IgD-negative memory B cell (primary cell): ENCODE measurements at regions not wholly inside any gene's neighbourhood (a gene's known extent, or its start where the extent isn't known, plus 50 kb on each side); places are given as distances from the start of the nearest gene placed in this dataset.

Experiments used
- H3K27ac Mint-ChIP-seq, 3 donors: one replicate each; pipeline ENCODE4 v1.8.0; 2020 to 2022; ENCODE audit warnings: mild to moderate bottlenecking in 3 of 3, mixed read lengths in 3 of 3, moderate library complexity in 1 of 3
- H3K27me3 Mint-ChIP-seq: one replicate; pipeline ENCODE4 v1.8.0; 2021; ENCODE audit warnings: mixed read lengths
- H3K36me3 Mint-ChIP-seq: one replicate; pipeline ENCODE4 v1.8.0; 2020; ENCODE audit warnings: mild to moderate bottlenecking, mixed read lengths
- H3K4me1 Mint-ChIP-seq, 3 donors: one replicate each; pipeline ENCODE4 v1.8.0; 2020 to 2022; ENCODE audit warnings: mixed read lengths in 3 of 3, mild to moderate bottlenecking in 1 of 3
- H3K4me3 Mint-ChIP-seq, 4 donors: one replicate each; pipeline ENCODE4 v1.8.0; 2020 to 2022; ENCODE audit warnings: mild to moderate bottlenecking in 4 of 4, mixed read lengths in 4 of 4, moderate library complexity in 3 of 4
- H3K9me3 Mint-ChIP-seq, 3 donors: one replicate each; pipeline ENCODE4 v1.8.0; 2020 to 2021; ENCODE audit warnings: mixed read lengths in 3 of 3, mild to moderate bottlenecking in 1 of 3

DNA sequence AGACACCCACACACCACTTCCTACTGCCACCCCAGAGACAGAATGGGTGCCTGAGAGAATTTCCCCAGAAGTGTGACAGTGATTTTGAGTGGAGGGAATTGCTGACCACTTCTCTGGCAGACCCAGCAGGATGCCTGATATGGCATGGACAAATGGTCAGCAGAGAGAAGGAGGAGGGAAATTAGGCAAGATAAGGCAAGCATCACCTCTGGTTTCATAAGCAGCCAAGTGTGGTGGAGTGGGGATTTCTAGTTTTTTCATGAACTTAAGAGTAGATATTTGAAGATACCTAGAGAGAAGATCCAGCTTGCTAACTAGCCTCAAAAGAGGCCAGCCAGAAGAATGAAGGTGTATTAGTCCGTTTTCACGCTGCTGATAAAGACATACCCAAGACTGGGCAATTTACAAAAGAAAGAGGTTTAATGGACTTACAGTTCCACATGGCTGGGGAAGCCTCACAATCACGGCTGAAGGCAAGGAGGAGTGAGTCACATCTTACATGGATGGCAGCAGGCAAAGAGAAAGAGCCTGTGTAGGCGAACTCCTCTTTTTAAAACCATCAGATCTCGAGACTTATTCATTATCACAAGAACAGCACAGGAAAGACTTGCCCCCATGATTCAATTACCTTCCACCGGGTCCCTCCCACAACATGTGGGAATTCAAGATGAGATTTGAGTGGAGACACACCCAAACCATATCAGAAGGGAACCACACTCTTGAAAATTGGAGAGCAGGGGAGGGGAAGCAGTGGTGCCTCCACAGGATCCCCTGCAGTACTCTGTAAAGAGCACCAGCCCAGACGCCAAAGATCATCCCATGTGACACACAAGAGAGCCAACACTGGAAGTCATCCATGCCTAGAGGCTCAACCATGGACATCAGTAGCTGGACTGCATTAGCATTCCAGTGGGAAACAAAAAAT lies 64.2 kb downstream of the RBM43 start:
- H3K4me1 Mint-ChIP-seq, result no peaks in the 10 kb centered on the region
- H3K9me3 Mint-ChIP-seq, result no peaks in the 10 kb centered on the region
- no peaks in the 10 kb centered on the region for H3K36me3 Mint-ChIP-seq
- no peak overlapping the region for H3K4me3 Mint-ChIP-seq
- H3K27ac Mint-ChIP-seq, result no peak overlapping the region
- peaks cover 4% of the 10 kb centered on the region for H3K27me3 Mint-ChIP-seq

DNA sequence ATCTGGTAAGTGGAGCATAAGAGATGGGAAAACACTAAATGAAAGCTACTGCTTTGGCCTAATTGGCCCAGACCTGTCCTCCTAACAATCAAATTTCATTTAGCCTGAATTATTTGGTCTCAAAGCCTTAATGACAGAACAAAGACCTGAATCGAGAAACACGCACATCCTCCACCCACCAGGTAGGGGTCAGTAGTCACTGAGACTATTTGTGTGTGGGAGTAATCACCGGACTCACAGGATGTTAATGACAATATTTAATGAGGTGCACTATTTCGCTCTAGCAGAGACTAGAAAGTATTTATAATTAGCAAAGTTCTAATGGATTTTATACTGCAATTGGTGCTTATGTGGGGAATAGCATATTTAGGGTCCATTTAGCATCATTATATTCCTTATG lies 68.1 kb downstream of the RBM43 start:
- Mint-ChIP-seq H3K36me3 (no peaks in the 10 kb centered on the region), H3K27me3 (peaks cover 3% of the 10 kb centered on the region), H3K4me3 (no peak overlapping the region), H3K27ac (no peak overlapping the region), H3K9me3 (no peaks in the 10 kb centered on the region), H3K4me1 (no peaks in the 10 kb centered on the region)

DNA sequence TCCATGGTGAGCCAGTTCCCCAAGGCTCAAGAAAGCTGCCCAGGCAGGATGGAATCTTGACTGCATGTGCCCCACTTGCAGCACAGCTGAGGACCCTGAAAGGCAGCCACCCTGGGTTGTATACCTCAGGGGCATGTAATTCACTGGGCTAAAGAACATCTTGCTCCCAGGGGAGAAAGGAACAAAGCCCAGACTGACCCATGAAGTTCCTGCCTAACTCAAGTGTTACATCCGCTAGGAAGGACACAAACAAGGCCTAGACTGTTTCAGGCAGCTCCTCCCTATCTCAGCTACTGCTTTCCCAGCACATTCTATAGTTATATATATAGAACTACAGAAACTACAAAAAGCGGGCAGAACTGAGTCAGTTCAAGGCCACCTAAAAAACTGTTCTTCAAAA lies 69.0 kb downstream of the RBM43 start:
- Mint-ChIP-seq H3K9me3 (no peaks in the 10 kb centered on the region), H3K4me1 (no peaks in the 10 kb centered on the region), H3K4me3 (no peak overlapping the region), H3K27me3 (peaks cover 1% of the 10 kb centered on the region), H3K27ac (no peak overlapping the region), H3K36me3 (no peaks in the 10 kb centered on the region)

DNA sequence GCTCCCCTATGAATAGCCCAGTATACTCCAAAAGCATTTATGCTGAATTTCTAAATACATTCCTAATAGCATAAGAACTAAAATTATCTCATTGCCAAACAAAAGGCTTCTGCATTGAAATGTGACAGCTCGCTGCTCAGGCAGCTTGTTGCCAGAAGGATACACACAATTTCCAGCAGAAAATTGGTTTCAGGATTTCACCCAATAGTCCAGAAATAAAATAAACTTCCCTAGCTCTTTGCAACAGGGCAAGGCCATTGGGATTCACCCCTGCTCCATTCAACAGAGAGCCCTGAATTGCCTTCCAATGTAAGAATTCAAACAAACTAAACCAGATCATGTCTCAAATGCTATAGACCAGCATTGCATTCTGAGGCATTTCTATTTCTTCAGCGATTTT lies 70.7 kb downstream of the RBM43 start:
- Mint-ChIP-seq H3K4me3 (no peak overlapping the region), H3K9me3 (no peaks in the 10 kb centered on the region), H3K4me1 (no peaks in the 10 kb centered on the region), H3K27me3 (peaks cover 1% of the 10 kb centered on the region), H3K36me3 (no peaks in the 10 kb centered on the region), H3K27ac (no peak overlapping the region)

DNA sequence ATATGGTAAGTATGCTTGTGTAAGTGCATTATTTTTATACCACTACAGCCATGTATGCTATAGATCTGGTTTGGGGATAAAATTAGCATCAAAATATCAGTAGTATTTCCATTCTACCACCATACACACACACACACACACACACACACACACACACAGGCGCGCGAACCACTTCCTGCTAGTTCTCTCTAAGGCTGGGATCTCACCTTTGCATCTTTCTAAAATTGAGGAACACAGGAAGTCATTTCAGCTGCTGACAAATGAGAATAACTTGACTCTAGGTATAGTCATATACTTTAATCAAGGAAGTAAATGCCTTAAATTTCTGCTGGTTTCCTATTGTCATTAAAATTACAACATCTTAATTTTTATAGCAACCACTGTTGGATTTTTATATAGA lies 72.5 kb downstream of the RBM43 start:
- Mint-ChIP-seq H3K9me3 (no peaks in the 10 kb centered on the region), H3K27me3 (no peaks in the 10 kb centered on the region), H3K4me3 (no peak overlapping the region), H3K27ac (no peak overlapping the region), H3K4me1 (no peaks in the 10 kb centered on the region), H3K36me3 (no peaks in the 10 kb centered on the region)

DNA sequence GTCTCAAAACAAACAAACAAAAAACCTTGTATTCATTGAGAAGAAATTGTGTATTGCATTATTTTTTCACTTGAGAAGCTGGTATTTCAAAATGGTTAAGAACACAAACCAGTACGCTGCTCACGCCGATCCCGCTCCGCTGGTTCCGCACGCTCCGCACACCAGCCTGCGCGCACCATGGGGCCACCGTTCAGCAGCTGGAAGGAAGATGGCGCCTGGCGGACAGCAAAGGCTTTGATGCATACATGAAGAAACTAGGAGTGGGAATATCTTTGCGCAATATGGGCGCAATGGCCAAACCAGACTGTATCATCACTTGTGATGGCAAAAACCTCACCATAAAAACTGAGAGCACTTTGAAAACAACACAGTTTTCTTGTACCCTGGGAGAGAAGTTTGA lies 75.7 kb downstream of the RBM43 start:
- Mint-ChIP-seq H3K9me3 (no peaks in the 10 kb centered on the region), H3K4me3 (no peak overlapping the region), H3K27me3 (peaks cover 4% of the 10 kb centered on the region), H3K36me3 (no peaks in the 10 kb centered on the region), H3K27ac (no peak overlapping the region), H3K4me1 (no peaks in the 10 kb centered on the region)

DNA sequence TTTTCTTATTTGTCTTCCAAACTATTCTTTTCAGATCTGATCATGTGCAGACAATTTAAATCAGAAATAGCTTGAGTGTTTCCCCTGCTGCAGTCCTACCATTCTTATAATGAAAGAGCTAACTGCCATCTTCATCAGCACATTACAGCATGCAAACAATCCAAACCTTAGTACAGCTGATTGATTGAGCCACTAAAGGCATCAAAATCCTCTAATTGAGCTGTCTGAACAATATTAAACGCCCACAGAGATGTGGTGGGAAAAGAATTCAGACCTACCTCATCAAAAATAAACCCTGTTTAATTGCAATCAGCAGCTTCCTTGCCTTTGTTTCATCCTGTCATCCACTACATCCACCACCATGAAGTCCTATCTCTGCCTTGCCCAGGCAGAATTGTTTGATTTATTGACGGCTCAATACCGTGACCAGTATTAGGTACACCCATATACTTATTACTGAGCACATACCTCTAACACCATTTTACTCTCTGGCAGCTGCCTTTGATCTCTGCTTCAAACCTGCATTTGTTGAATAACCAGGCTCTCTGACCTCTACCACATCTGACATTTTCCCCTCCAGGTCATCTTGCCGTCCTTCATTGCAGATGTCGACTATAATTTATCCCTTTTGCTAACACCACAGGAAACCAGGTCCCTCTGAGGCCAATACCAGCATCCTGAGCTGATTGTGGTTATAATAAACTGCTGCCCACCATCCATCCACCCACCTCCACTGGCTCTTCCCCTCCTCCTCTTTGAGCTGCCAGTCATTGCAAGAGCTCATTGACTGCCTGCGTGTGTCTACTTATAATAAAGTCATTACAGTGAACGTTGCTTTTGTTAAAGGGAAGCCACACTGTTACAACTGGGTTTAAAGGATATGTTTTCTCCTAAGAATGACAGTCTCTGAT lies 78.5 kb downstream of the RBM43 start:
- Mint-ChIP-seq H3K27ac (no peak overlapping the region), H3K9me3 (no peaks in the 10 kb centered on the region), H3K4me1 (no peaks in the 10 kb centered on the region), H3K27me3 (peaks cover 7% of the 10 kb centered on the region), H3K36me3 (no peaks in the 10 kb centered on the region), H3K4me3 (no peak overlapping the region)

DNA sequence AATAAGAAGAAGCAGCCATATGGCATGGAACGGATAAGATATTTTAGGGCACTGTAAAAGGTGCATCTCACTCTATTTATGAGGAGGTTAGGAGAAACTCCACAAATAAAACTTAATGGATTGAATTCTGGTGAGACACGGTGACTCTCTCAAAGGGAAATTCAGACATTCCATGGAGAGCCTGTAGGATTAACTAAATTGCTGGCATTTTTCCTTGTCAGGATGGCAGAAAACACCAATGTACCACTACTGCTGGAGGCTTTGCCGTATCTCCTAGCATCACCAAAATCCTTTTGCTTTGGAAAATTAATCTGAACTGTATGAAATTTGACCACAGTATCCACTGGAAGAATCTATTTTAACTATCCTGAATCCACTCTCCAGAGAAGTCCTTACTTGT lies 79.3 kb downstream of the RBM43 start:
- Mint-ChIP-seq H3K27me3 (peaks cover 7% of the 10 kb centered on the region), H3K9me3 (no peaks in the 10 kb centered on the region), H3K4me1 (no peaks in the 10 kb centered on the region), H3K4me3 (no peak overlapping the region), H3K27ac (no peak overlapping the region), H3K36me3 (no peaks in the 10 kb centered on the region)

DNA sequence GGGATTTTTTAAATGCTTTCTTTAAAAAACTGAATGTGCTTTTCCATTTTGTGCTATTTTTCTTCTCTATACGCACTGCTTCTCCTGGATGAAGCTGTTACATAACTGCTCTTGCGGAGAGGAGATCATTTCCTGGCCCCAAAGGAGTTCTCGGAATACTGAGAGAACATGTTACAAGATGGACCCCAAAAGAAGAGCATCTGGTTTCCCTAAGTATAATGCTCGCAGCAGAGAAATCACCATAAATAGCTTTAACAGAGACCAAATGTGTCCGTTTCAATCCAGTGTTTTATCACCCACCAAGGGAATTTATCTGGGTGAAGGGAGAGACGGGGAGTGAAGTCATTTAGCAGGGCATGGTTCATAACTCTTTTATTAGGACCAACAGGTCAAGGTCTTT lies 80.1 kb downstream of the RBM43 start:
- Mint-ChIP-seq H3K4me3 (no peak overlapping the region), H3K9me3 (no peaks in the 10 kb centered on the region), H3K4me1 (no peaks in the 10 kb centered on the region), H3K27me3 (peaks cover 7% of the 10 kb centered on the region), H3K36me3 (no peaks in the 10 kb centered on the region), H3K27ac (no peak overlapping the region)

DNA sequence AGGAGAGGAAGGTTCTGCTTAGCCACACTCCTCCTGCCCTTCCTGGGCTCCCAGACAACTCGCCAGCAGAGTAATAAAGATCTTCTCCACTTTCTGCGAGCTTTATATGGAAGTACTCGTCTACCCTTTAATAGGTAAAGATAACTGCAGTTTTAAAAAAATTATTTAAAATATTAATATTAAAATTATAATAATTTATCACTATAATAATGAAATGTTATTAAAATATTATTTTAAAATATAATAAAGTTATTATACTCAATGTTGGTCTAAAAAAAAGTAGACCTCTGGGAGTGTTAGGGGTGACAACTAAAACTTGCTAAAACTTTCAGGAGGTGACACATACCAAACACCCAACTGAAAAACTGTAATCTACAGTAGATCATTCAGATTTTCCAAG lies 81.5 kb downstream of the RBM43 start:
- Mint-ChIP-seq H3K27ac (no peak overlapping the region), H3K36me3 (no peaks in the 10 kb centered on the region)

DNA sequence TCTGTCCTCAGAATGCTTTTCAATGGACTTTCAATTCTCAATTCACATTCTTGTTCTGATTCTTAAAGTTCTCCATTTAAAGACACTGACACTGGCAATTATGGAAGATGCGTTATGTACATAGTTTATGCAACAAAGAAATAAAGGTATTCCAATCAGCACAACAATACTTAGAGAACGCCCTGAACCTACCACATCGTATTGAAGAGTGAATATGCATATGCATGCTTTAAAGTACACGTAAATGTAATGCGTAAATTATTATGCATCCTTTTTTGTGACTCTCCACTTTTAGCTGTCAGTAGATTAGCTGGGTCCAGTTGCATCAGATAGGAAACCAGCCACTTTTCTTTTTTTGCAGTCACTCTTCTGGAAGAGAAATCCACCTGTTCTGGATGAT lies 83.5 kb downstream of the RBM43 start:
- no peaks in the 10 kb centered on the region for H3K9me3 Mint-ChIP-seq
- peaks cover 8% of the 10 kb centered on the region for H3K27me3 Mint-ChIP-seq
- no peaks in the 10 kb centered on the region for H3K4me1 Mint-ChIP-seq
- H3K27ac Mint-ChIP-seq, result no peak overlapping the region
- H3K36me3 Mint-ChIP-seq, result no peaks in the 10 kb centered on the region
- no peak overlapping the region for H3K4me3 Mint-ChIP-seq

More for the DNA sequence above, 81.5 kb downstream of the RBM43 start:
- peaks cover 8% of the 10 kb centered on the region for H3K27me3 Mint-ChIP-seq
- no peak overlapping the region for H3K4me3 Mint-ChIP-seq
- no peaks in the 10 kb centered on the region for H3K4me1 Mint-ChIP-seq
- no peaks in the 10 kb centered on the region for H3K9me3 Mint-ChIP-seq

DNA sequence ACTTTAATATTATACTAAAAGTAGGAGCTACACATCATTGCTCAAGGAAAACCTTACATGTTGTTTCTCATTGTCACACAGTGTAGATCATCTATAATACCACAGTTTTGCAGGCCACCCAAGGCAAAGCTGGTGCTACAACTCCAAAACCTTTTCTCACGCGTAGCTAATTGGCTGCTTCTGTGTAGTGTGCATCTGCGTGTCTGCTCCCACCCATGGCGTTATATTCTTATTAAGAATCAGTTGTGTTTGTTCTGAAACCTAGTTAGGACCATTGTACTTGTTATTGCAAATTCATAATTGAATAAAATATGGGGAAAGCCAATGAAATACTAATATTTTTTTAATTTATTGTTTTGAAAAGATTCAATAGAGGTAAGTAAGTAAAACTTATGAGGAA lies 83.9 kb downstream of the RBM43 start:
- Mint-ChIP-seq H3K4me1 (no peaks in the 10 kb centered on the region), H3K36me3 (no peaks in the 10 kb centered on the region), H3K4me3 (no peak overlapping the region), H3K27ac (no peak overlapping the region), H3K27me3 (peaks cover 8% of the 10 kb centered on the region), H3K9me3 (no peaks in the 10 kb centered on the region)

DNA sequence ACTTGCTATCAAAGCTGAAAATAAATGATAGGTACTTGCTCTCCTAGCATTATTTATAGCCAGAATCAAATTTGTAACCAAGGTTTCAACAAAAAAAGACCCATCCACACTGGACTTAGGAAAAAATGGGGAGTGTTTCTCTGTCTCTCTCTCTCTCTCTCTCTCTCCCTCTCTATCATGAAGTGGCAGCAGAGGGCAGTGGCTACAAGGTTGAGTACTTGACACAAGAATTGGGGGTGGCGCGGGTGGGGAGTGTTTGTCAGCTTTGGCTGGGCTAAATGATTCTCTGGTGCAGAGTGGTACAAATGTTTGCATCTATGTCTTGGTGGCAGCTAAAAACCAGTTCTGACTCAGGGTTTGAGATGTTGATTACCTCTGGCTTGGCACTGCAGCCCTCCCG lies 85.0 kb downstream of the RBM43 start:
- Mint-ChIP-seq H3K9me3 (no peaks in the 10 kb centered on the region), H3K36me3 (no peaks in the 10 kb centered on the region), H3K27ac (no peak overlapping the region), H3K4me3 (no peak overlapping the region), H3K27me3 (peaks cover 6% of the 10 kb centered on the region), H3K4me1 (no peaks in the 10 kb centered on the region)

DNA sequence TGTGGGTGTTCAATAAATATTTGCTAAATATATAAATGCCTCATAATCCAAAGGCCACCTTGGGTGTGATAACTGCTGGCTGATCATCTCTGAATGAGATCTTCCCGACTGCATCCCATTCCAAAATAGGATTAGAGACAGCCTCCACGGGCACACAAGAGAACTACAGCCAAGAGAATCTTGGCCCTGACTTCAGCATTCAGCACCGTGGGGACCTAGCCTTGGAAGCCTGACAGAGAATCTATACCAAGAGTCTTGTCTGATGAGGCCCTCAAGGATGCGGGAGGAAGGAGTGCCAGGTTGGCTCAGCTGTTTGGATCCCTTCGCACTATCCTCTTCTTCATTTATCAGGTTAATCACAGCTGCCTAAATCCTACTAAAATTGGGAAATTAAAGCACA lies 85.8 kb downstream of the RBM43 start:
- Mint-ChIP-seq H3K9me3 (no peaks in the 10 kb centered on the region), H3K4me3 (no peak overlapping the region), H3K27me3 (peaks cover 4% of the 10 kb centered on the region), H3K4me1 (peaks cover 0 to 2% (median 0%) of the 10 kb centered on the region in 3 donors), H3K36me3 (no peaks in the 10 kb centered on the region), H3K27ac (no peak overlapping the region)

DNA sequence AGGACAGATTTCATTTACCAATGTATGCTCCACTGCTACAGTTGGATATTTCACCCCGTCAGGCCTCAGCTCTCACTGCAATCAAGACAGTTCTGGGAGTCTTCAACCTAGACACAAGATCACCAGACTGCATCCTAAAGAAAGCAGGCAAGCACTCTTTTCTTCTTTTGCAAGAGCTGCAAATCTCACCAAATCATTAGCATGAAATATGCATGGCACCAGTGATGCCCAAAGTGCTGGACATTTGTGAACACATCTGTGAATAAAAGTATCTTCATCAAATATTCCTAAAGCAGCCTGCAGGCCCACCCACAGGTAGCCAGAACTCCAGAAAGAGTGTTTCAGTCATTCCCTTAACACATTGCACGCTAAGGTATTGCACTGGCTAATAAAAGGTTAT lies 87.5 kb downstream of the RBM43 start:
- Mint-ChIP-seq H3K9me3 (no peaks in the 10 kb centered on the region), H3K27ac (no peak overlapping the region), H3K4me1 (peaks cover 0 to 2% (median 0%) of the 10 kb centered on the region in 3 donors), H3K4me3 (no peak overlapping the region), H3K36me3 (no peaks in the 10 kb centered on the region), H3K27me3 (peaks cover 1% of the 10 kb centered on the region)
